ENCODE measurements at regions not wholly inside any gene's neighbourhood (a gene's known extent, or its start where the extent isn't known, plus 50 kb on each side); places are given as distances from the start of the nearest gene placed in this dataset.

DNA sequence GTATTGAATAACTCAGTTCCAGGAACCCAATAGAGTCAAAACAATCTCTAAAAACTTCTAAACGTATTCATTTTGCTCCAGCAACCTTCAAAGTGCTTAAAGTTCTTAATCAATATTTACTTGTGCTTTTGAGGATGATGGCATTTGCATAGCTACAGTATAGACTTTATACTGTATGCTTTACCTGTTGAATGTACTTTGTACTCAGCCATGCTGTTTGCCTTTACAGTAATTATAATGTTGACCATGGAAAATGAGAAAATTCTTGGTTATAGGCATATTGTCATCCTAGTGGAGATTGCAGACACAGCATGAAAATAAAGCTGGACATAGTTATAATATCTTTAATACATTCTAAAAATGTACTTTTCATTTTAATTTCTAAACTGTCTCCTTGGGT lies 762.7 kb upstream of the PHF14 start:
- no peaks in the 10 kb centered on the region for H3K4me1 Mint-ChIP-seq (ENCODE audit: low read depth)
- ChIA-PET POLR2A (no interaction called here), CTCF (no interaction called here)
- DNase-seq: no peak
- no peaks in the 10 kb centered on the region for H3K36me3 ChIP-seq (ENCODE audit: insufficient read depth, low read length)
- H3K4me3 Mint-ChIP-seq: no peak overlapping the region
- no peaks in the 10 kb centered on the region for H3K27me3 Mint-ChIP-seq
- intact Hi-C loops (cut with DNase I, micrococcal nuclease): no loop called here
- no peak overlapping the region for H3K4me3 ChIP-seq (ENCODE audit: low read length)
- ATAC-seq (ENCODE audit: poor library complexity): no peak
- H3K4me1 ChIP-seq (ENCODE audit: insufficient read depth, low read length): no peaks in the 10 kb centered on the region
- H3K36me3 Mint-ChIP-seq (ENCODE audit: low read depth): no peaks in the 10 kb centered on the region
- no peak overlapping the region for H3K27ac ChIP-seq (ENCODE audit: low read depth in 1 of 2, low read length in 2 of 2)
- no peaks in the 10 kb centered on the region for H3K27me3 ChIP-seq (ENCODE audit: control insufficient read depth in 1 of 2, insufficient read depth in 2 of 2, low read length in 2 of 2)
- H3K27ac Mint-ChIP-seq: no peak overlapping the region
- TF ChIP-seq, protein P1, sequence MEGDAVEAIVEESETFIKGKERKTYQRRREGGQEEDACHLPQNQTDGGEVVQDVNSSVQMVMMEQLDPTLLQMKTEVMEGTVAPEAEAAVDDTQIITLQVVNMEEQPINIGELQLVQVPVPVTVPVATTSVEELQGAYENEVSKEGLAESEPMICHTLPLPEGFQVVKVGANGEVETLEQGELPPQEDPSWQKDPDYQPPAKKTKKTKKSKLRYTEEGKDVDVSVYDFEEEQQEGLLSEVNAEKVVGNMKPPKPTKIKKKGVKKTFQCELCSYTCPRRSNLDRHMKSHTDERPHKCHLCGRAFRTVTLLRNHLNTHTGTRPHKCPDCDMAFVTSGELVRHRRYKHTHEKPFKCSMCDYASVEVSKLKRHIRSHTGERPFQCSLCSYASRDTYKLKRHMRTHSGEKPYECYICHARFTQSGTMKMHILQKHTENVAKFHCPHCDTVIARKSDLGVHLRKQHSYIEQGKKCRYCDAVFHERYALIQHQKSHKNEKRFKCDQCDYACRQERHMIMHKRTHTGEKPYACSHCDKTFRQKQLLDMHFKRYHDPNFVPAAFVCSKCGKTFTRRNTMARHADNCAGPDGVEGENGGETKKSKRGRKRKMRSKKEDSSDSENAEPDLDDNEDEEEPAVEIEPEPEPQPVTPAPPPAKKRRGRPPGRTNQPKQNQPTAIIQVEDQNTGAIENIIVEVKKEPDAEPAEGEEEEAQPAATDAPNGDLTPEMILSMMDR (IDR thresholded peaks at IDR 0.05): no peak
- peaks cover 0 to 7% of the 10 kb centered on the region in 2 experiments for H3K9me3 ChIP-seq (ENCODE audit: control insufficient read depth in 1 of 2, insufficient read depth in 1 of 2, low read length in 2 of 2)
- peaks cover 5% of the 10 kb centered on the region for H3K9me3 Mint-ChIP-seq

DNA sequence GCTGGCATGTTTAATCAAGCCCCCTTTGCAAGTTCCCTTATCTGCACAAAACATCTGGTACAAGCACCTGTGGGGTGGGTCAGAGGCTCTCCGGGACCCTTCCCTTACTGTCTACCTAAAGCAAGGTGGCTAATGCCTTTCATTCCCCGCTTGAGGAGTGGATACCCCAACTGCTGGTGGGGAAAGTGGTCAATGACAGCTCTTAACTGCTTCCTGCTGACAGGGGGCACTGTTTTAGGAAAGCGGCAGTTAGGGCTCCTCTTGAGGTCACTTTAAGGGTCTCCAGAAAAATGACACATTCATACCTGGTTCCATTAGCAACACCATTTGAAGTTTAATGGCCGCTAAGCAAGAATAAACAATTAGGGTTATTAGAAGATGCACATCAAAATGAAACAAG lies 761.8 kb upstream of the PHF14 start:
- TF ChIP-seq, protein P1 (IDR thresholded peaks at IDR 0.05): no peak

DNA sequence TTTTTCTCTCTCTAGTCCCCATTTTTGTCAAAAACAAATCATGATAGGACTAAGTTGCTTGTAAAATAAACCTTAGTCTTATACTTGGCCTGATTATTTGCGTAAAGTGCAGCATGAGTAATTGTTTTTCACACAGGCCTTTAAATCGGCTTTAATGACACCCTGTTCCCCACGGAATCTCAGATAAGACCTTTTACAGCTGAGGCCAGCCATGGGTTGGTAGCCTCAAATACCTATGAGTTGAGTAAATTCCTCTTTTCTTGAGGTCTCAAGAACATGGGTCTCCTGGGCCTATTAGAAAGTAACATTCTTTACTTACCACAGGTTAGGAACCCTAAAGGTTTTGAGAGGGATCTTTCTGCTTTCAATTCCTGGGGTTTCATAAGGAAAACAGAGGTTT lies 761.0 kb upstream of the PHF14 start:
- intact Hi-C loops (cut with DNase I, micrococcal nuclease): no loop called here
- no peak overlapping the region for H3K4me3 ChIP-seq (ENCODE audit: low read length)
- H3K4me1 Mint-ChIP-seq (ENCODE audit: low read depth): no peaks in the 10 kb centered on the region
- H3K36me3 ChIP-seq (ENCODE audit: insufficient read depth, low read length): no peaks in the 10 kb centered on the region
- H3K4me3 Mint-ChIP-seq: no peak overlapping the region
- no peak for ATAC-seq (ENCODE audit: poor library complexity)
- no peak for DNase-seq
- peaks cover 5% of the 10 kb centered on the region for H3K9me3 Mint-ChIP-seq
- no peak overlapping the region for H3K27ac ChIP-seq (ENCODE audit: low read depth in 1 of 2, low read length in 2 of 2)
- no peaks in the 10 kb centered on the region for H3K27me3 ChIP-seq (ENCODE audit: control insufficient read depth in 1 of 2, insufficient read depth in 2 of 2, low read length in 2 of 2)
- no peaks in the 10 kb centered on the region for H3K36me3 Mint-ChIP-seq (ENCODE audit: low read depth)
- TF ChIP-seq, protein P1 (IDR thresholded peaks at IDR 0.05): no peak
- ChIA-PET POLR2A (no interaction called here), CTCF (no interaction called here)
- no peak overlapping the region for H3K27ac Mint-ChIP-seq
- no peaks in the 10 kb centered on the region for H3K27me3 Mint-ChIP-seq
- H3K9me3 ChIP-seq (ENCODE audit: control insufficient read depth in 1 of 2, insufficient read depth in 1 of 2, low read length in 2 of 2): peaks cover 5 to 7% of the 10 kb centered on the region in 2 experiments
- no peaks in the 10 kb centered on the region for H3K4me1 ChIP-seq (ENCODE audit: insufficient read depth, low read length)

More for the DNA sequence above, 761.8 kb upstream of the PHF14 start:
- Histone ChIP-seq H3K36me3 (ENCODE audit: insufficient read depth, low read length) (no peaks in the 10 kb centered on the region), H3K4me1 (ENCODE audit: insufficient read depth, low read length) (no peaks in the 10 kb centered on the region), H3K9me3 (ENCODE audit: control insufficient read depth in 1 of 2, insufficient read depth in 1 of 2, low read length in 2 of 2) (peaks cover 0 to 7% of the 10 kb centered on the region in 2 experiments), H3K27ac (ENCODE audit: low read depth in 1 of 2, low read length in 2 of 2) (no peak overlapping the region), H3K27me3 (ENCODE audit: control insufficient read depth in 1 of 2, insufficient read depth in 2 of 2, low read length in 2 of 2) (no peaks in the 10 kb centered on the region), H3K4me3 (ENCODE audit: low read length) (no peak overlapping the region)
- Mint-ChIP-seq H3K4me1 (ENCODE audit: low read depth) (no peaks in the 10 kb centered on the region), H3K4me3 (no peak overlapping the region), H3K36me3 (ENCODE audit: low read depth) (no peaks in the 10 kb centered on the region), H3K27me3 (no peaks in the 10 kb centered on the region), H3K27ac (no peak overlapping the region), H3K9me3 (peaks cover 5% of the 10 kb centered on the region)
- no peak for ATAC-seq (ENCODE audit: poor library complexity)
- POLR2A ChIA-PET: no interaction called here
- DNase-seq: no peak
- CTCF ChIA-PET: no interaction called here
- intact Hi-C loops (cut with DNase I, micrococcal nuclease): no loop called here
